ENCODE measurements at regions not wholly inside any gene's neighbourhood (a gene's known extent, or its start where the extent isn't known, plus 50 kb on each side); places are given as distances from the start of the nearest gene placed in this dataset.

- H3K27me3 Mint-ChIP-seq (ENCODE audit: unreplicated experiment) = no peaks in the 10 kb centered on the region
- no peaks in the 10 kb centered on the region for H3K36me3 Mint-ChIP-seq (ENCODE audit: insufficient read depth, unreplicated experiment)
- intact Hi-C loops (cut with micrococcal nuclease; ENCODE audit: unreplicated experiment) = no loop called here
- H3K4me1 Mint-ChIP-seq (ENCODE audit: low read depth, unreplicated experiment) = no peaks in the 10 kb centered on the region
- CTCF ChIA-PET = no interaction called here
- no peak overlapping the region for H3K4me3 Mint-ChIP-seq (ENCODE audit: low read depth, unreplicated experiment)
- DNase-seq = no peak
- no TSS peak for BruUV-seq (replicated peaks)
- TF ChIP-seq, protein P1, sequence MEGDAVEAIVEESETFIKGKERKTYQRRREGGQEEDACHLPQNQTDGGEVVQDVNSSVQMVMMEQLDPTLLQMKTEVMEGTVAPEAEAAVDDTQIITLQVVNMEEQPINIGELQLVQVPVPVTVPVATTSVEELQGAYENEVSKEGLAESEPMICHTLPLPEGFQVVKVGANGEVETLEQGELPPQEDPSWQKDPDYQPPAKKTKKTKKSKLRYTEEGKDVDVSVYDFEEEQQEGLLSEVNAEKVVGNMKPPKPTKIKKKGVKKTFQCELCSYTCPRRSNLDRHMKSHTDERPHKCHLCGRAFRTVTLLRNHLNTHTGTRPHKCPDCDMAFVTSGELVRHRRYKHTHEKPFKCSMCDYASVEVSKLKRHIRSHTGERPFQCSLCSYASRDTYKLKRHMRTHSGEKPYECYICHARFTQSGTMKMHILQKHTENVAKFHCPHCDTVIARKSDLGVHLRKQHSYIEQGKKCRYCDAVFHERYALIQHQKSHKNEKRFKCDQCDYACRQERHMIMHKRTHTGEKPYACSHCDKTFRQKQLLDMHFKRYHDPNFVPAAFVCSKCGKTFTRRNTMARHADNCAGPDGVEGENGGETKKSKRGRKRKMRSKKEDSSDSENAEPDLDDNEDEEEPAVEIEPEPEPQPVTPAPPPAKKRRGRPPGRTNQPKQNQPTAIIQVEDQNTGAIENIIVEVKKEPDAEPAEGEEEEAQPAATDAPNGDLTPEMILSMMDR (IDR thresholded peaks at IDR 0.05; ENCODE audit: unreplicated experiment) = no peak
- no peak overlapping the region for H3K27ac Mint-ChIP-seq (ENCODE audit: unreplicated experiment)
- peaks cover 3% of the 10 kb centered on the region for H3K9me3 Mint-ChIP-seq (ENCODE audit: low read depth, unreplicated experiment)
Observed at GRCh38 chr1:88247666-88248065, 436.4 kb upstream of the PKN2 start.

GRCh38 chr1:88250915-88251314, 433.2 kb upstream of the PKN2 start:
- H3K27ac Mint-ChIP-seq (ENCODE audit: unreplicated experiment) = no peak overlapping the region
- no peaks in the 10 kb centered on the region for H3K36me3 Mint-ChIP-seq (ENCODE audit: insufficient read depth, unreplicated experiment)
- TF ChIP-seq, protein P1 (IDR thresholded peaks at IDR 0.05; ENCODE audit: unreplicated experiment) = no peak
- no TSS peak for BruUV-seq (replicated peaks)
- CTCF ChIA-PET = no interaction called here
- no peaks in the 10 kb centered on the region for H3K27me3 Mint-ChIP-seq (ENCODE audit: unreplicated experiment)
- no peak overlapping the region for H3K4me3 Mint-ChIP-seq (ENCODE audit: low read depth, unreplicated experiment)
- no peaks in the 10 kb centered on the region for H3K9me3 Mint-ChIP-seq (ENCODE audit: low read depth, unreplicated experiment)
- H3K4me1 Mint-ChIP-seq (ENCODE audit: low read depth, unreplicated experiment) = no peaks in the 10 kb centered on the region
- intact Hi-C loops (cut with micrococcal nuclease; ENCODE audit: unreplicated experiment) = no loop called here
- DNase-seq = no peak

GRCh38 chr1:88252745-88253144, 431.3 kb upstream of the PKN2 start:
- H3K27me3 Mint-ChIP-seq (ENCODE audit: unreplicated experiment) = no peaks in the 10 kb centered on the region
- no peak overlapping the region for H3K4me3 Mint-ChIP-seq (ENCODE audit: low read depth, unreplicated experiment)
- intact Hi-C loops (cut with micrococcal nuclease; ENCODE audit: unreplicated experiment) = no loop called here
- TF ChIP-seq, protein P1 (IDR thresholded peaks at IDR 0.05; ENCODE audit: unreplicated experiment) = no peak
- DNase-seq = no peak
- CTCF ChIA-PET = no interaction called here
- no peaks in the 10 kb centered on the region for H3K36me3 Mint-ChIP-seq (ENCODE audit: insufficient read depth, unreplicated experiment)
- H3K9me3 Mint-ChIP-seq (ENCODE audit: low read depth, unreplicated experiment) = no peaks in the 10 kb centered on the region
- no peaks in the 10 kb centered on the region for H3K4me1 Mint-ChIP-seq (ENCODE audit: low read depth, unreplicated experiment)
- BruUV-seq (replicated peaks) = no TSS peak
- H3K27ac Mint-ChIP-seq (ENCODE audit: unreplicated experiment) = no peak overlapping the region

DNA sequence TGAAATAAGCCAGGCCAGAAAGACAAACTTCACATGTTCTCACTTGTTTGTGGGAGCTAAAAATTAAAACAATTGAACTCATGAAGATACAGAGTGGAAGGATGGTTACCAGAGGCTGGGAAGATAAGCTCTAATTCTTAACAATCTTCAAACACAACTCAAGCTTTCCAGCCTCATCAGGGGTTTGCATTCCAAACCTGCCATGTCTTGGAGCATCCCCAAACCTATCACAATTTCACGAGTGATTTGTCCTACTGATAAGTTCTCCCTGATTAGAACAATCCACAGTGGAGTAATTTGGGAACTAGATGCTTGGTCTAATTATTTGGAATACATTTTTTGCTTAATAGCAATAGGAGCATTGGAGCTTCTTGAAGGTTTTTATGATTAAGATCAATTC, 418.5 kb upstream of the PKN2 start:
- Mint-ChIP-seq H3K36me3 (ENCODE audit: insufficient read depth, unreplicated experiment) (no peaks in the 10 kb centered on the region), H3K27ac (ENCODE audit: unreplicated experiment) (no peak overlapping the region), H3K27me3 (ENCODE audit: unreplicated experiment) (no peaks in the 10 kb centered on the region), H3K4me1 (ENCODE audit: low read depth, unreplicated experiment) (no peaks in the 10 kb centered on the region), H3K9me3 (ENCODE audit: low read depth, unreplicated experiment) (no peaks in the 10 kb centered on the region), H3K4me3 (ENCODE audit: low read depth, unreplicated experiment) (no peak overlapping the region)
- TF ChIP-seq, protein P1 (IDR thresholded peaks at IDR 0.05; ENCODE audit: unreplicated experiment) = no peak
- no TSS peak for BruUV-seq (replicated peaks)
- intact Hi-C loops (cut with micrococcal nuclease; ENCODE audit: unreplicated experiment) = no loop called here
- CTCF ChIA-PET = no interaction called here
- no peak for DNase-seq

- intact Hi-C loops (cut with micrococcal nuclease; ENCODE audit: unreplicated experiment) = no loop called here
Observed at GRCh38 chr1:88266051-88266450, 418.0 kb upstream of the PKN2 start.

More at GRCh38 chr1:88266051-88266450, 418.0 kb upstream of the PKN2 start:
- CTCF ChIA-PET = no interaction called here
- Mint-ChIP-seq H3K9me3 (ENCODE audit: low read depth, unreplicated experiment) (no peaks in the 10 kb centered on the region), H3K36me3 (ENCODE audit: insufficient read depth, unreplicated experiment) (no peaks in the 10 kb centered on the region), H3K4me1 (ENCODE audit: low read depth, unreplicated experiment) (no peaks in the 10 kb centered on the region), H3K27ac (ENCODE audit: unreplicated experiment) (no peak overlapping the region), H3K4me3 (ENCODE audit: low read depth, unreplicated experiment) (no peak overlapping the region), H3K27me3 (ENCODE audit: unreplicated experiment) (no peaks in the 10 kb centered on the region)
- TF ChIP-seq, protein P1 (IDR thresholded peaks at IDR 0.05; ENCODE audit: unreplicated experiment) = no peak
- DNase-seq = no peak
- BruUV-seq (replicated peaks) = no TSS peak
